Upper lobe of right lung (tissue), 1 donor: ENCODE measurements at regions not wholly inside any gene's neighbourhood (a gene's known extent, or its start where the extent isn't known, plus 50 kb on each side); places are given as distances from the start of the nearest gene placed in this dataset.

Source experiments
- ATAC-seq: fragments of 200-7000 bp; cut with Tn5 transposase; one replicate; pipeline ENCODE4 v1.9.1; 2020; ENCODE audit warnings: mild to moderate bottlenecking, moderate library complexity
- DNase-seq: peaks from one replicate; pipeline ENCODE4 v3.0.0-alpha.2; 2020
- H3K27ac ChIP-seq: fragments of 200-600 bp; one replicate; pipeline ENCODE4 v1.8.0; 2022
- H3K27me3 ChIP-seq: fragments of 200-600 bp; one replicate; pipeline ENCODE4 v1.8.0; 2022; ENCODE audit warnings: mild to moderate bottlenecking
- H3K36me3 ChIP-seq: fragments of 200-600 bp; one replicate; pipeline ENCODE4 v1.8.0; 2022
- H3K4me1 ChIP-seq: fragments of 200-600 bp; one replicate; pipeline ENCODE4 v1.8.0; 2022
- H3K4me3 ChIP-seq: fragments of 200-600 bp; one replicate; pipeline ENCODE4 v1.8.0; 2022; ENCODE audit warnings: mild to moderate bottlenecking
- H3K9me3 ChIP-seq: fragments of 200-600 bp; one replicate; pipeline ENCODE4 v1.8.0; 2022
- CTCF ChIP-seq: fragments of 200-600 bp; IDR thresholded peaks from one replicate; pipeline ENCODE4 v1.8.0; 2022; ENCODE audit warnings: antibody characterized with exemption
- intact Hi-C: fragments of 100-400 bp; cut with DNase I; formaldehyde crosslinking; loops from one replicate; pipeline ENCODE4 v1.11.0; 2022
- donor health status: DM: no; HTN: yes; CAD: no; lungs with severe emphysema.

DNA sequence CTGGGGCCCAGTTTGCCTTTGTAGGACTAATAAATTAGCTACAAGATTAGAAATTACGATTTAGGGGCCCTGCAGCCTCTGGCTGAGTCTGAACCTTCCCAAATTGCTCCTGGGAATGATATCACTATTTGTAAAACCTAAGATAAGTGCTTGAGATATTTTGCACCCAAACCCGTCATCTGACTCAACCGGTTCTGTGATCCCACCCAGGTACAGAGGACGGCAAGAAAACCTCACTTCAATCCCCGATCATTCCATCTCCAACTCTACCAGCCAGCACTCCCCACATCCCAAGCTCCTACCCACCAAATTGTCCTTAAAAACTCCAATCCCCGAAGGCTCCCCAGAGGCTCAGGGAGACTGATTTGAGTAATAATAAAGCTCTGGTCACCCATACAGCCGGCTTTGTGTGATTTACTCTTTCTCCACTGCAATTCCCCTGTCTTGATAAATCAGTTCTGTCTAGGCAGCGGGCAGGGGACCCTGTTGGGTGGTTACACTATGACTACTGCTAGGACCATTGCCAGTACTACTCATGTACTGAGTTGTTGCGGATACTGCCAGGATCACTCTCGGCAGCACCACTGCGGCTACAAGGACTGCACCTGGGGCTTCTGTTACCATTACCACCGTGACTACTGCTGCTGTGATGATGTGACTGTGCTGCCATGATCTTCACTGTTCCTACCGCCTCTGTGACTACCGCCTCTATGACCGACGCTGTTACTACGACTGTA is 73.1 kb downstream of the IRF8 start:
- no peak for TF ChIP-seq CTCF
- DNase-seq (no peak), ATAC-seq (no peak)
- Histone ChIP-seq H3K27me3 (no peaks in the 10 kb centered on the region), H3K4me1 (no peaks in the 10 kb centered on the region), H3K36me3 (no peaks in the 10 kb centered on the region), H3K27ac (no peak overlapping the region), H3K4me3 (no peak overlapping the region), H3K9me3 (no peaks in the 10 kb centered on the region)
- intact Hi-C loops: no loop called here

DNA sequence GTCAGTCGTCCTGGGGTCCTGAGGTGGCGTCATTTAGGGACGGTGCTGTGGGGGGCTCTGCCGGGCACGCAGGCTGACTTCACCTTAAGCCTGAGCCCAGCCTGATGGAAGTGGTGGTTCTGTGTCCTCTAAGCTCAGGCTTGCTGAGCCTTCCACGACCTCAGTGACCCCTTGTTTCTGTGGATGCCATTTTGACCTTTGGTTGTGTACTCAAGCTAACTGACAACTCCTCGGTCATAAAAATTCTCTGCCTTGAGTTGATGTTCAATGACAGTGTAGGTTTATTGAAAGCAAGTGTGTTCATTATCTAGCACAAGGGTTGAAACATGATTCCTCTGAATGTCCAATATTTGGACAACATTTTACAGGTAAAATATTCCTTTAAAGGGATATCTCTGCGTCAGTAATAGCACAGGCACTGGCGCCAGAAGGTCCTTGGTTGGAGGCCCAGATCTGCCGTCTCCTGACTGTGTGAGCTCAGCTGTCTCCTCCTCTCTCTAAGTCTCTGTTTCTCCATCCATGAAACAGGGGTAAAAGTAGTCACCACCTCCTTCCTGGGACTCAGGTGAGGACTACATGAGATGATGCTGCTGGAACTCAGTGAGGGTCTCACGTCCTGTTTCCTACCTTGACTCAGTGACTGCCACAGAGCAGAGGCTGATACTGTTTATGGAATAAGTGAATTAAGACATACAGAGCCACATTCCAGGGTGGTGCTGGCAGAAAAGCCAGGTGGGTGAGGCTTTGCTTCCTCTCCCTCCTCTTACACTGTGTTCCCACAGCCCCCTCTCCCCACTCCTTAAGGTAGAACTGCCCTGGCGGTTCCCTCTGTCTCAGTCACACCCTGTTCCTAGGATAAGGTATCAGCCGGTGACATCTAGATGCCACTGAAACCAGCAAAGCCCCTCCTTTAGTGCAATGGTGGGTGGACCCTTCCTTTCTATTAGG is 75.7 kb downstream of the IRF8 start:
- Histone ChIP-seq H3K27ac (no peak overlapping the region), H3K9me3 (no peaks in the 10 kb centered on the region), H3K27me3 (no peaks in the 10 kb centered on the region), H3K4me3 (no peak overlapping the region), H3K36me3 (no peaks in the 10 kb centered on the region), H3K4me1 (no peaks in the 10 kb centered on the region)
- ATAC-seq: peak; percentile 73
- intact Hi-C loops: no loop called here
- no peak for DNase-seq
- no peak for TF ChIP-seq CTCF

DNA sequence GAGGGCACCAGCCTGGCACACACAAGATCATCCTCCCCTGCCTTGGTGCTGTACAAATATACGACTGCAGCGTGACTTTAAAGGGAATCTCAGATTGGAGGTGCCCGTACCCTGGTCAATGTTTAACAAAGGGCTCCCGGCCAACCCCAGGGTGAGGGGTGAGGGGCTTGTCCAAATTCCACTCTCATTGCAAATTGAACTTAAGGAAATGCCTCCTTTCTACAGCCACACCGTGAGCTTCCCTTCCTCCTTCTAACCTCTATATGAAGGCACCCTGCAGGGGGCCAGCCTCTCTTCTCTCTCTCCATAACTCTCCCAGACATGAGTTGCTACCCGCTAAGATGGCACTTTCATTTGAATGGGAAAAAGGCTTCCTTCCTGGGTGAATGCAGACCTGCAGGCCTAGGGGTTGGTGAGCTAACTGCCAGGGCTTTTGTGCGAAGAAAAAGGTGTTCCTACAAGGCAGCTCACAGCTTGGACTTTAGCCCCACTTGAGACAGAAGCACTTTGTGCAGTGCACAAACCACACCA is 76.6 kb downstream of the IRF8 start:
- no peak for TF ChIP-seq CTCF
- H3K27me3 ChIP-seq: no peaks in the 10 kb centered on the region
- no peaks in the 10 kb centered on the region for H3K36me3 ChIP-seq
- H3K9me3 ChIP-seq: no peaks in the 10 kb centered on the region
- intact Hi-C loops: no loop called here
- no peak overlapping the region for H3K27ac ChIP-seq
- no peaks in the 10 kb centered on the region for H3K4me1 ChIP-seq
- DNase-seq (no peak), ATAC-seq (peak; percentile 43)
- H3K4me3 ChIP-seq: no peak overlapping the region

GRCh38 chr16:85978291-85978775 is 79.4 kb downstream of the IRF8 start:
- no peak for TF ChIP-seq CTCF
- DNase-seq (peak; percentile 75), ATAC-seq (peak; percentile 33)
- no peak overlapping the region for H3K27ac ChIP-seq
- no peaks in the 10 kb centered on the region for H3K36me3 ChIP-seq
- H3K27me3 ChIP-seq: no peaks in the 10 kb centered on the region
- H3K4me3 ChIP-seq: no peak overlapping the region
- no peaks in the 10 kb centered on the region for H3K9me3 ChIP-seq
- intact Hi-C loops: no loop called here
- peaks cover 11% of the 10 kb centered on the region for H3K4me1 ChIP-seq

- no peaks in the 10 kb centered on the region for H3K9me3 ChIP-seq
- DNase-seq (no peak), ATAC-seq (no peak)
- intact Hi-C loops: no loop called here
- no peaks in the 10 kb centered on the region for H3K27me3 ChIP-seq
- H3K27ac ChIP-seq: no peak overlapping the region
- peaks cover 13% of the 10 kb centered on the region for H3K4me1 ChIP-seq
- H3K36me3 ChIP-seq: no peaks in the 10 kb centered on the region
- TF ChIP-seq CTCF: no peak
- H3K4me3 ChIP-seq: no peak overlapping the region
Observed at GRCh38 chr16:85978976-85979375, 80.0 kb downstream of the IRF8 start.
